Colonic mucosa (tissue), 4 donors: ENCODE measurements at regions not wholly inside any gene's neighbourhood (a gene's known extent, or its start where the extent isn't known, plus 50 kb on each side); places are given as distances from the start of the nearest gene placed in this dataset.

ENCODE experiments used
- DNase-seq: peaks from one replicate; pipeline ENCODE4 v3.0.0-alpha.2; 2020
- H3K27ac ChIP-seq: fragments of 200-600 bp; one replicate; pipeline ENCODE4 v1.8.0; 2021
- H3K27me3 ChIP-seq: fragments of 200-600 bp; one replicate; pipeline ENCODE4 v1.8.0; 2021
- H3K36me3 ChIP-seq: fragments of 200-600 bp; one replicate; pipeline ENCODE4 v1.8.0; 2021
- H3K4me1 ChIP-seq: fragments of 200-600 bp; one replicate; pipeline ENCODE4 v1.8.0; 2021; ENCODE audit warnings: mild to moderate bottlenecking
- H3K4me3 ChIP-seq: fragments of 200-600 bp; one replicate; pipeline ENCODE4 v1.8.0; 2021
- H3K9ac ChIP-seq, 2 donors: one replicate each; pipeline ENCODE4 v1.7.0; 2013; ENCODE audit warnings: control low read depth in 2 of 2, low read depth in 2 of 2, low read length in 2 of 2
- H3K9me3 ChIP-seq: fragments of 200-600 bp; one replicate; pipeline ENCODE4 v1.8.0; 2021
- CTCF ChIP-seq: fragments of 200-600 bp; IDR thresholded peaks from one replicate; pipeline ENCODE4 v1.8.0; 2022; ENCODE audit warnings: antibody characterized with exemption, mild to moderate bottlenecking
- intact Hi-C: fragments of 100-400 bp; cut with DNase I; formaldehyde crosslinking; loops from one replicate; pipeline ENCODE4 v1.14.1; 2022
- donor health status: healthy.
- donor health status: DM: no; HTN: no; CAD: no.
- donor health status: DM: no; HTN: no; CAD: no.

DNA sequence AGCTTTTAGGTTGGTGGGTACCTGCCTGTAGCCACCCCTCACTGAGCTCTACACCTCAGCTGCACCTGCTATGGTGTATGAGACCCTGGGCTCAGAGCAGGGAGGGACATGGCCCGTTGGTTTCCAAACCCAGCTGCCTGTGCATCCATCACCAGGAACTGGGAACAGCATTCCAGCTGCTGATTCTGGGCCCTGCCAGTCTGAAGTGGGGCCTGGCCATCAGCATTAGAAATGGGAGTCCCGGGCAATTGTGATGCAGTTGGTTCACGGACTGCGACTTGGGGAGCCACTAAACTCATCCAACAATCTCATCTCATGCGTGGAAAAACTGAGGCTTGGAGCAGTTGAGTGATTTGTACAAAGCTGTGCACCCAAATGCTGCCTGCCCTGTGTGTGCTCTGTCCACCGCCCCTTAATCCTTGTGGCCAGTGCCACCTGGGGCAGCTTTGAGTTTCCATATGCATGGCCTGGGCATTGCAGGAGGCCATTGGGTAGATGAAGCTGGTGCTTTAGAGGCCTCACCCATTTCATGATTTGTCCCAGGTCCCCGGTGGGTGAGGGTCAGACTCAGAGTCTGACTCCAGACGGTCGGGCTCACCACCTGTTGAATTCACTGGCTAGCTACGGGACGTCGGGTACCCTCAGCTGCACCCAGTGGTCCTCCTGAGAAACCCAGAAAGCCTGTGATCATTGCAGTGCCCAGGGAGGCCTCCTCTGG is 109.0 kb upstream of the SHH start:
- no peak overlapping the region for H3K27ac ChIP-seq

GRCh38 chr7:155920068-155920461 is 107.8 kb upstream of the SHH start:
- TF ChIP-seq CTCF = no peak
- Histone ChIP-seq H3K9me3 (no peaks in the 10 kb centered on the region), H3K27ac (no peak overlapping the region), H3K27me3 (no peaks in the 10 kb centered on the region), H3K36me3 (no peaks in the 10 kb centered on the region), H3K4me1 (no peaks in the 10 kb centered on the region), H3K4me3 (no peak overlapping the region), H3K9ac (no peak overlapping the region)
- no peak for DNase-seq
- intact Hi-C loops = no loop called here

More for the DNA sequence above, 109.0 kb upstream of the SHH start:
- H3K36me3 ChIP-seq = no peaks in the 10 kb centered on the region
- no peak overlapping the region for H3K4me3 ChIP-seq
- no peaks in the 10 kb centered on the region for H3K27me3 ChIP-seq
- no peak for DNase-seq
- H3K9ac ChIP-seq = peak overlapping the region in 1 of 2 donors; percentile 10
- H3K4me1 ChIP-seq = no peaks in the 10 kb centered on the region
- no peak for TF ChIP-seq CTCF
- intact Hi-C loops = no loop called here
- no peaks in the 10 kb centered on the region for H3K9me3 ChIP-seq

- Histone ChIP-seq H3K36me3 (no peaks in the 10 kb centered on the region), H3K4me3 (no peak overlapping the region), H3K27me3 (no peaks in the 10 kb centered on the region), H3K9me3 (no peaks in the 10 kb centered on the region), H3K27ac (no peak overlapping the region), H3K4me1 (no peaks in the 10 kb centered on the region), H3K9ac (peak overlapping the region in 1 of 2 donors; percentile 44)
- no peak for DNase-seq
- no peak for TF ChIP-seq CTCF
- intact Hi-C loops = no loop called here
Observed at GRCh38 chr7:155919391-155920067, 107.3 kb upstream of the SHH start.

DNA sequence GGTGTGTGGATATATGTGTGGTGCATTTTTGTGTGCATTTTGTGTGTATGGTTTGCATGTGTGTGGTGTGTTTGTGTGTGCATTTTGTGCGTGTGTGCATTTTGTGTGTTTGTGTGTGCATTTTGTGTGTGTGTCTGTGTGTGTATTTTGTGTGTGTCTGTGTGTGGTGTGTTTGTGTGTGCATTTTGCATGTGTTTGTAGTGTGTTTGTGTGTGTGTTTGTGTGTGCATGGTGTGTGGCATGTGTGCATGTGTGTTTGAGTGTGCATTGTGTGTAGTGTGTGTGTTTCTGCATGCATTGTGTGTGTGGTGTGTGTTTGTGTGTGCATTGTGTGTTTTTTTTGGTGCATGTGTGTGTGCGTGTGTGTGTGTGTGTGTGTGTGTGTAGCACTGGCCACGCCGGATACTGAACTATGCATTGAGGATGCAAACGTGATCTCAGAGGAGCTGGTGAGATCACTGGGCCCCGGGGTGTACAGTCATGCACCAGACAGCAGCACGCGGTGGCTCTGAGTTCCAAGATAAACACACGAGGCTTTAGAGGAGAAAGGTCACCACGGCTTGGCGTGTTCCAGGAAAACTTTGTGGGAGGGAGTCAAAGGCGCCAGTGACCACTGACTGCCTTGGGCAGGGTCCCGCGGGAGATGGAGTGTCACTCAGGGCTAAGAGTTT is 106.6 kb upstream of the SHH start:
- Histone ChIP-seq H3K9ac (peak overlapping the region in 1 of 2 donors; percentile 44), H3K36me3 (no peaks in the 10 kb centered on the region), H3K4me3 (no peak overlapping the region), H3K9me3 (no peaks in the 10 kb centered on the region), H3K4me1 (no peaks in the 10 kb centered on the region), H3K27me3 (no peaks in the 10 kb centered on the region), H3K27ac (no peak overlapping the region)
- DNase-seq = peak; percentile 84
- intact Hi-C loops = no loop called here
- no peak for TF ChIP-seq CTCF

- no peaks in the 10 kb centered on the region for H3K36me3 ChIP-seq
- H3K27me3 ChIP-seq = no peaks in the 10 kb centered on the region
- no peak for TF ChIP-seq CTCF
- no peak overlapping the region for H3K27ac ChIP-seq
- intact Hi-C loops = no loop called here
- no peak overlapping the region for H3K9ac ChIP-seq
- H3K4me1 ChIP-seq = no peaks in the 10 kb centered on the region
- H3K4me3 ChIP-seq = no peak overlapping the region
- H3K9me3 ChIP-seq = no peaks in the 10 kb centered on the region
- DNase-seq = no peak
Observed at GRCh38 chr7:155917836-155918430, 105.7 kb upstream of the SHH start.
